ENCODE measurements at regions not wholly inside any gene's neighbourhood (a gene's known extent, or its start where the extent isn't known, plus 50 kb on each side); places are given as distances from the start of the nearest gene placed in this dataset.

- no peak for ATAC-seq
- Histone ChIP-seq H3K4me1 (no peaks in the 10 kb centered on the region), H3K9me3 (no peaks in the 10 kb centered on the region), H3K4me3 (no peak overlapping the region), H3K27ac (no peak overlapping the region), H3K36me3 (no peaks in the 10 kb centered on the region), H3K27me3 (peaks cover 1% of the 10 kb centered on the region)
- DNase-seq, result no peak
- no peak for TF ChIP-seq CTCF (IDR thresholded peaks at IDR 0.05)
- intact Hi-C loops (cut with DNase I), result no loop called here
Observed at GRCh38 chr22:27687984-27688545, 113.5 kb downstream of the MN1 start.

GRCh38 chr22:27689664-27690063, 111.9 kb downstream of the MN1 start:
- ATAC-seq, result no peak
- DNase-seq, result no peak
- no peaks in the 10 kb centered on the region for H3K9me3 ChIP-seq
- H3K27me3 ChIP-seq, result no peaks in the 10 kb centered on the region
- no peaks in the 10 kb centered on the region for H3K4me1 ChIP-seq
- no peak overlapping the region for H3K27ac ChIP-seq
- no peak for TF ChIP-seq CTCF (IDR thresholded peaks at IDR 0.05)
- intact Hi-C loops (cut with DNase I), result no loop called here
- no peaks in the 10 kb centered on the region for H3K36me3 ChIP-seq
- no peak overlapping the region for H3K4me3 ChIP-seq

GRCh38 chr22:27690599-27690998, 111.0 kb downstream of the MN1 start:
- Histone ChIP-seq H3K27me3 (no peaks in the 10 kb centered on the region), H3K4me3 (no peak overlapping the region), H3K27ac (no peak overlapping the region), H3K4me1 (no peaks in the 10 kb centered on the region), H3K36me3 (no peaks in the 10 kb centered on the region), H3K9me3 (no peaks in the 10 kb centered on the region)
- intact Hi-C loops (cut with DNase I), result no loop called here
- TF ChIP-seq CTCF (IDR thresholded peaks at IDR 0.05), result no peak
- DNase-seq (no peak), ATAC-seq (no peak)

- intact Hi-C loops (cut with DNase I), result no loop called here
- Histone ChIP-seq H3K4me1 (no peaks in the 10 kb centered on the region), H3K4me3 (no peak overlapping the region), H3K9me3 (no peaks in the 10 kb centered on the region), H3K27ac (no peak overlapping the region), H3K36me3 (no peaks in the 10 kb centered on the region), H3K27me3 (no peaks in the 10 kb centered on the region)
- DNase-seq (no peak), ATAC-seq (no peak)
- TF ChIP-seq CTCF (IDR thresholded peaks at IDR 0.05), result no peak
Observed at GRCh38 chr22:27692243-27692642, 109.3 kb downstream of the MN1 start.

GRCh38 chr22:27695925-27696324, 105.6 kb downstream of the MN1 start:
- no peak overlapping the region for H3K4me3 ChIP-seq
- no peak for TF ChIP-seq CTCF (IDR thresholded peaks at IDR 0.05)
- H3K27ac ChIP-seq, result no peak overlapping the region
- DNase-seq (no peak), ATAC-seq (no peak)
- intact Hi-C loops (cut with DNase I), result no loop called here
- no peaks in the 10 kb centered on the region for H3K9me3 ChIP-seq
- no peaks in the 10 kb centered on the region for H3K4me1 ChIP-seq
- H3K36me3 ChIP-seq, result no peaks in the 10 kb centered on the region
- no peaks in the 10 kb centered on the region for H3K27me3 ChIP-seq

GRCh38 chr22:27697888-27698287, 103.7 kb downstream of the MN1 start:
- no peak for TF ChIP-seq CTCF (IDR thresholded peaks at IDR 0.05)
- H3K9me3 ChIP-seq, result no peaks in the 10 kb centered on the region
- no peak for ATAC-seq

More at GRCh38 chr22:27697888-27698287, 103.7 kb downstream of the MN1 start:
- DNase-seq, result no peak
- Histone ChIP-seq H3K36me3 (no peaks in the 10 kb centered on the region), H3K27me3 (no peaks in the 10 kb centered on the region), H3K4me3 (no peak overlapping the region), H3K4me1 (no peaks in the 10 kb centered on the region), H3K27ac (no peak overlapping the region)
- intact Hi-C loops (cut with DNase I), result no loop called here
